Right atrium auricular region (tissue), 2 donors: ENCODE measurements at regions not wholly inside any gene's neighbourhood (a gene's known extent, or its start where the extent isn't known, plus 50 kb on each side); places are given as distances from the start of the nearest gene placed in this dataset.

Experiments used
- DNase-seq: peaks from one replicate; pipeline ENCODE4 v3.0.0-alpha.2; 2019; ENCODE audit warnings: low spot score
- H3K27ac ChIP-seq, 2 donors: fragments of 200-600 bp; sonication (generic); 1 replicate in 1 of 2; 2 replicates in 1 of 2; pipeline ENCODE4 v1.5.1; 2016 to 2019
- H3K27me3 ChIP-seq, 2 donors: fragments of 200-600 bp; sonication (generic); one replicate each; pipeline versions ENCODE4 v1.5.1 to v1.6.0; 2017 to 2019
- H3K36me3 ChIP-seq: fragments of 200-600 bp; sonication (generic); one replicate; pipeline ENCODE4 v1.5.1; 2016
- H3K4me1 ChIP-seq, 2 donors: fragments of 200-600 bp; sonication (generic); one replicate each; pipeline versions ENCODE4 v1.5.1 to v1.6.0; 2017 to 2019
- H3K4me3 ChIP-seq, 2 donors: fragments of 200-600 bp; sonication (generic); 1 replicate in 1 of 2; 2 replicates in 1 of 2; pipeline ENCODE4 v1.5.1; 2017 to 2019; ENCODE audit warnings: mild to moderate bottlenecking in 1 of 2, moderate library complexity in 1 of 2
- H3K9me3 ChIP-seq, 2 donors: fragments of 200-600 bp; sonication (generic); one replicate each; pipeline ENCODE4 v1.5.1; 2019
- TF ChIP-seq, protein P1 (sequence below), 2 donors: fragments of 200-600 bp; sonication (generic); IDR thresholded peaks; one replicate each; pipeline ENCODE4 v1.5.1; 2019; ENCODE audit warnings: antibody characterized with exemption in 2 of 2

DNA sequence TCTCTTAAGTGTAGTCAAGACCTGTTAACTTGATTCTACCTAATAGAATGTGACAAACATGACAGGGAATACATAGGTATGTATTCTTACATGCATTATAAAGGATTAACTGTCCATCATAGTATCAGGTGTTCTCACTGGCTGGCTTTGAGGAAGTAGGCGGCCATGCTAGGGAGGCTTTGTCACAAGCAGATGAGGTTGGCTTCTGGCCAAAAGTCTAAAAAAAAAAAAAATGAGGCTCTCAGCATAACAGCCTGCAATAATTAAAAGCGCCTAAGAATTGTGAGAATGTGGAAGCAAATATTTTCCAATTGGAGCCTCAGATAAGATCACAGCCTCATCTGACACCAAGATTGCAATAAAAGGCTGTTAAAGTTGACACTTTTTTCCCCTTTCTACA is 1256.8 kb upstream of the SORCS1 start:
- Histone ChIP-seq H3K4me3 (no peak overlapping the region), H3K36me3 (no peaks in the 10 kb centered on the region), H3K27me3 (no peaks in the 10 kb centered on the region), H3K27ac (no peak overlapping the region), H3K4me1 (no peaks in the 10 kb centered on the region), H3K9me3 (no peaks in the 10 kb centered on the region)
- DNase-seq, result no peak
- TF ChIP-seq, protein P1, sequence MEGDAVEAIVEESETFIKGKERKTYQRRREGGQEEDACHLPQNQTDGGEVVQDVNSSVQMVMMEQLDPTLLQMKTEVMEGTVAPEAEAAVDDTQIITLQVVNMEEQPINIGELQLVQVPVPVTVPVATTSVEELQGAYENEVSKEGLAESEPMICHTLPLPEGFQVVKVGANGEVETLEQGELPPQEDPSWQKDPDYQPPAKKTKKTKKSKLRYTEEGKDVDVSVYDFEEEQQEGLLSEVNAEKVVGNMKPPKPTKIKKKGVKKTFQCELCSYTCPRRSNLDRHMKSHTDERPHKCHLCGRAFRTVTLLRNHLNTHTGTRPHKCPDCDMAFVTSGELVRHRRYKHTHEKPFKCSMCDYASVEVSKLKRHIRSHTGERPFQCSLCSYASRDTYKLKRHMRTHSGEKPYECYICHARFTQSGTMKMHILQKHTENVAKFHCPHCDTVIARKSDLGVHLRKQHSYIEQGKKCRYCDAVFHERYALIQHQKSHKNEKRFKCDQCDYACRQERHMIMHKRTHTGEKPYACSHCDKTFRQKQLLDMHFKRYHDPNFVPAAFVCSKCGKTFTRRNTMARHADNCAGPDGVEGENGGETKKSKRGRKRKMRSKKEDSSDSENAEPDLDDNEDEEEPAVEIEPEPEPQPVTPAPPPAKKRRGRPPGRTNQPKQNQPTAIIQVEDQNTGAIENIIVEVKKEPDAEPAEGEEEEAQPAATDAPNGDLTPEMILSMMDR (IDR thresholded peaks at IDR 0.05), result no peak

DNA sequence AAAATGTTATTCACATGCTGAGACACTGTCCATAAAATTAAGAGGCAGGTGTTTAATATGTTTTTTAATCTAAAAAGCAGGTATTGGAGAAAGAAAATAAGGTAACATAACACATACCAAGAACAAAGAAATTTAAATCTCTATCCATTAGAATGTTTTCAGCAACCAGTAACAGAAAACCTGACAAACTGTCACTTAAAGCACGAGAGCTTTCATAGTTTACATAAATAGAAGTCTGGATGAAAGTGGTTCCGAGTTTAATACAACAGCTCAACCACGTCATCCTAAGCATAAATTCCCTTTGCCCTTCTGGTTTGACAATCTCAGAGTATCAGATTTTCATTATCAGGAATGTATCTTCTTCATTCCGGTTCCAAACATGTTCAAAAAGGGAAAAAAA is 1249.4 kb upstream of the SORCS1 start:
- Histone ChIP-seq H3K9me3 (no peaks in the 10 kb centered on the region), H3K36me3 (no peaks in the 10 kb centered on the region), H3K27ac (no peak overlapping the region), H3K4me1 (no peaks in the 10 kb centered on the region), H3K4me3 (no peak overlapping the region), H3K27me3 (no peaks in the 10 kb centered on the region)
- no peak for DNase-seq
- TF ChIP-seq, protein P1 (IDR thresholded peaks at IDR 0.05), result no peak

DNA sequence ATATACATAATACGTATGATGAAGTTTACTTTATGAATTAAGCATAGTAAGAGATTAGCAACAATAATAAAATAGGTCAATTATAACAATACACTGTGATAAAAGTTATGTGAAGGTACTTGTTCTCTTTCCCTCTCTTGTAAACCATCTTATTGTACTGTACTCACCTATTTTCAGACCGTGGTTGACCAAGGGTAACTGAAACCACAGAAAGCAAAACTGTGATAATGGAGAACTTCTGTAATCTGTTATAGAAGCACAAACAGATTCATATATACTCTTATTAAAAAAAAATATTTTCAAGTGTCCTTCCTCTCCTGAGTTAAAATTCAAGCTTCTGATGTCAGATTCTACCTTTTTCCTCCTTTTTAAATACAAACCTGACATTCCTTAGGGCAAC is 1247.8 kb upstream of the SORCS1 start:
- Histone ChIP-seq H3K9me3 (no peaks in the 10 kb centered on the region), H3K4me3 (no peak overlapping the region), H3K27ac (no peak overlapping the region), H3K27me3 (no peaks in the 10 kb centered on the region), H3K36me3 (no peaks in the 10 kb centered on the region), H3K4me1 (no peaks in the 10 kb centered on the region)
- TF ChIP-seq, protein P1 (IDR thresholded peaks at IDR 0.05), result no peak
- DNase-seq, result no peak

DNA sequence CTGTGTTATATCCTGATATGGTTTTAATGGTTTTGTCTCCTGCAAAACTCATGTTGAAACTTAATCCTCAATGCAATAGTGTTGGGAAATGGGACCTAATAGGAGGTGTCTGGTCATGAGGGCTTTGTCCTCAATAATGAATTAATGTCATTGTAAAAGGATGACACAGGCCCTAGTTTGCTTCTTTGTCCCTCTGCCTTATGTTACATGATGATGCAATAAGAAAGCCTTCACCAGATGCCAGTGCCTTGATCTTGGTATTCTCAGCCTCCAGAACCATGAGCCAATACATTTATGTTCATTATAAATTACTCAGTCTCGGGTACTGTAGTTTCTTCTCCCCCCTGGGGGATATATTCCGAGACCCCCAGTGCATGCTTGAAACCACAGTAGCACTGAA is 1247.4 kb upstream of the SORCS1 start:
- H3K9me3 ChIP-seq, result no peaks in the 10 kb centered on the region
- H3K4me1 ChIP-seq, result no peaks in the 10 kb centered on the region
- H3K4me3 ChIP-seq, result no peak overlapping the region
- TF ChIP-seq, protein P1 (IDR thresholded peaks at IDR 0.05), result no peak
- no peaks in the 10 kb centered on the region for H3K27me3 ChIP-seq
- H3K27ac ChIP-seq, result no peak overlapping the region
- no peaks in the 10 kb centered on the region for H3K36me3 ChIP-seq
- no peak for DNase-seq

DNA sequence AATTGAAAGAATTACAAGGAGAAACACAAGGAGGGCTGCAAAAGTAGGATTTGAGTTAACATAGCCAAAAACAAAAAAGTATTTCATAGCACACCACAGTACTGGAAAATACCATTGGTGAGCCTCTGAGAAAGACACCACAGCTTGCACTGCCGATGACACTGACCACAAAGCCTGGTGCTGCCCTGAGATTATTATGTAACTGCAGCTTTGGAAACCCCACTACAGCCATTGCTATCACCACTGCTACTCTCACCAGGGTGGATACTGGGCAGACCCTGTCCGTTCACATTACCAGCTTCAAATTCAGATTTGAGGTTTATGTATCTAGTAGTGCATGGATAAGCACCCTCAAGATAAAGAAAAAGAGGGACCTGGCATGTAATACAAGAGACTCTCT is 1246.7 kb upstream of the SORCS1 start:
- Histone ChIP-seq H3K36me3 (no peaks in the 10 kb centered on the region), H3K27ac (no peak overlapping the region), H3K9me3 (no peaks in the 10 kb centered on the region), H3K4me3 (no peak overlapping the region), H3K27me3 (no peaks in the 10 kb centered on the region), H3K4me1 (no peaks in the 10 kb centered on the region)
- TF ChIP-seq, protein P1 (IDR thresholded peaks at IDR 0.05), result no peak
- DNase-seq, result no peak

DNA sequence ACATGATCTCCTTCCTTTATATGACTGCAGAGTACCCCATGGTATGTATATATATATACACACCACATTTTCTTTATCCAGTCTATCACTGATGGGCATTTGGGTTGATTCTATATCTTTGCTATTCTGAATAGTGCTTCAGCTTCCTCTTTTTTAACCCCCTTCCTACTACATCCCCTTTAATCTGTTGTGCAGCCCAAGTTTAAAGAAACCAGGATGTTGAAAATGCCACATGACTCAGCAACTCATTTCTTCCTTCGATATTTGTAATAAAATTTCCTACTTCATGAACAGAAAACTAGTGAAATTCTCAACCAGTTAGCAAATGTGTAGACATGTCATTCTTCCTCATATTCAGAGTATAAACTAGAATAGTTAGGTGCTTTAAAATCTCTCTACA is 1245.7 kb upstream of the SORCS1 start:
- H3K27me3 ChIP-seq, result no peaks in the 10 kb centered on the region
- no peak for DNase-seq
- no peaks in the 10 kb centered on the region for H3K4me1 ChIP-seq
- H3K27ac ChIP-seq, result no peak overlapping the region
- H3K4me3 ChIP-seq, result no peak overlapping the region
- TF ChIP-seq, protein P1 (IDR thresholded peaks at IDR 0.05), result no peak
- H3K36me3 ChIP-seq, result no peaks in the 10 kb centered on the region
- H3K9me3 ChIP-seq, result no peaks in the 10 kb centered on the region
